H9 (cell line): ENCODE measurements at regions not wholly inside any gene's neighbourhood (a gene's known extent, or its start where the extent isn't known, plus 50 kb on each side); places are given as distances from the start of the nearest gene placed in this dataset.

ENCODE experiments used
- DNase-seq: peaks from one replicate; pipeline ENCODE4 v3.0.0-alpha.2; 2017
- H2AFZ ChIP-seq: one replicate; pipeline ENCODE4 v1.6.1; 2013; ENCODE audit warnings: mild to moderate bottlenecking, low read length, control low read depth, moderate library complexity
- H2AK5ac ChIP-seq: 2 replicates; pipeline ENCODE4 v1.6.1; 2013; ENCODE audit warnings: low read length, control low read depth, mixed read lengths; ENCODE audit not compliant: insufficient read length
- H2BK120ac ChIP-seq: one replicate; pipeline ENCODE4 v1.6.1; 2013; ENCODE audit warnings: low read depth, mild to moderate bottlenecking, low read length, control low read depth, inconsistent platforms; ENCODE audit not compliant: poor library complexity, severe bottlenecking
- H2BK12ac ChIP-seq: 2 replicates; pipeline ENCODE4 v1.6.1; 2013; ENCODE audit warnings: low read length, control low read depth, mixed read lengths, low read depth; ENCODE audit not compliant: insufficient read length
- H2BK15ac ChIP-seq: 2 replicates; pipeline ENCODE4 v1.6.1; 2013; ENCODE audit warnings: low read depth, low read length, control low read depth
- H2BK20ac ChIP-seq: one replicate; pipeline ENCODE4 v1.6.1; 2013; ENCODE audit warnings: low read depth, mild to moderate bottlenecking, low read length, control low read depth, inconsistent platforms; ENCODE audit not compliant: poor library complexity, severe bottlenecking
- H2BK5ac ChIP-seq: 2 replicates; pipeline ENCODE4 v1.6.1; 2013; ENCODE audit warnings: low read length, control low read depth, mixed read lengths; ENCODE audit not compliant: insufficient read length
- H3K14ac ChIP-seq: 2 replicates; pipeline ENCODE4 v1.6.1; 2013; ENCODE audit warnings: low read length, control low read depth; ENCODE audit not compliant: insufficient read depth
- H3K18ac ChIP-seq: 2 replicates; pipeline ENCODE4 v1.6.1; 2013; ENCODE audit warnings: low read depth, mild to moderate bottlenecking, mixed read lengths, low read length, control low read depth; ENCODE audit not compliant: insufficient read length
- H3K23ac ChIP-seq: 2 replicates; pipeline ENCODE4 v1.6.1; 2013; ENCODE audit warnings: low read length, control low read depth, mixed read lengths, low read depth; ENCODE audit not compliant: insufficient read length
- H3K23me2 ChIP-seq: 2 replicates; pipeline ENCODE4 v1.6.1; 2013; ENCODE audit warnings: low read depth, mild to moderate bottlenecking, mixed read lengths, low read length, control low read depth; ENCODE audit not compliant: insufficient read length, poor library complexity, severe bottlenecking
- H3K27ac ChIP-seq: 2 replicates; pipeline ENCODE4 v1.5.1; 2013; ENCODE audit warnings: low read length, control low read depth, mixed read lengths, low read depth; ENCODE audit not compliant: insufficient read length
- H3K27me3 ChIP-seq: 2 replicates; pipeline ENCODE4 v1.6.1; 2013; ENCODE audit warnings: low read length, control low read depth, inconsistent platforms; ENCODE audit not compliant: insufficient read depth
- H3K4ac ChIP-seq: 2 replicates; pipeline ENCODE4 v1.6.1; 2013; ENCODE audit warnings: low read depth, mild to moderate bottlenecking, control low read depth, inconsistent platforms, low read length, moderate library complexity
- H3K4me1 ChIP-seq: 2 replicates; pipeline ENCODE4 v1.6.1; 2013; ENCODE audit warnings: low read length, control low read depth, inconsistent platforms; ENCODE audit not compliant: insufficient read depth
- H3K4me2 ChIP-seq: 2 replicates; pipeline ENCODE4 v1.6.1; 2013; ENCODE audit warnings: low read length, control low read depth, mixed read lengths; ENCODE audit not compliant: insufficient read length, insufficient read depth
- H3K56ac ChIP-seq: 2 replicates; pipeline ENCODE4 v1.6.1; 2013; ENCODE audit warnings: low read depth, mild to moderate bottlenecking, mixed read lengths, low read length, control low read depth; ENCODE audit not compliant: insufficient read length
- H3K79me1 ChIP-seq: 2 replicates; pipeline ENCODE4 v1.6.1; 2013; ENCODE audit warnings: low read depth, mild to moderate bottlenecking, moderate library complexity, low read length, control low read depth, inconsistent platforms; ENCODE audit not compliant: insufficient read depth, poor library complexity, severe bottlenecking
- H3K79me2 ChIP-seq: 2 replicates; pipeline ENCODE4 v1.6.1; 2013; ENCODE audit warnings: low read length, control low read depth, inconsistent platforms; ENCODE audit not compliant: insufficient read depth
- H3K9ac ChIP-seq: 2 replicates; pipeline ENCODE4 v1.6.1; 2013; ENCODE audit warnings: low read length, control low read depth, mixed read lengths; ENCODE audit not compliant: insufficient read length; ENCODE audit errors: extremely low read depth
- H3K9me3 ChIP-seq: one replicate; pipeline ENCODE4 v1.6.1; 2013; ENCODE audit warnings: low read depth, low read length, inconsistent platforms; ENCODE audit not compliant: control insufficient read depth
- H3T11ph ChIP-seq: one replicate; pipeline ENCODE4 v1.6.1; 2013; ENCODE audit warnings: mild to moderate bottlenecking, low read length, control low read depth, inconsistent platforms
- H4K20me1 ChIP-seq: one replicate; pipeline ENCODE4 v1.6.1; 2013; ENCODE audit not compliant: control insufficient read depth, insufficient read length, insufficient read depth
- H4K5ac ChIP-seq: 2 replicates; pipeline ENCODE4 v1.6.1; 2013; ENCODE audit warnings: low read depth, mild to moderate bottlenecking, mixed read lengths, low read length, control low read depth; ENCODE audit not compliant: insufficient read length
- H4K8ac ChIP-seq: replicated peaks from 2 replicates; pipeline ENCODE4 v1.6.1; 2013; ENCODE audit warnings: low read length, control low read depth, mixed read lengths, low read depth; ENCODE audit not compliant: insufficient read length
- H4K91ac ChIP-seq: 2 replicates; pipeline ENCODE4 v1.6.1; 2013; ENCODE audit warnings: low read depth, mild to moderate bottlenecking, moderate library complexity, mixed read lengths, low read length, control low read depth; ENCODE audit not compliant: insufficient read length
- H3K27ac Mint-ChIP-seq, 3 experiments: 2 replicates in 2 of 3; 3 replicates in 1 of 3; pipeline ENCODE4 v1.8.0; 2020 to 2021; ENCODE audit warnings: mixed read lengths in 3 of 3, mild to moderate bottlenecking in 1 of 3, moderate library complexity in 1 of 3
- H3K27me3 Mint-ChIP-seq: 2 replicates; pipeline ENCODE4 v1.8.0; 2021; ENCODE audit warnings: low read depth, mild to moderate bottlenecking, moderate library complexity, mixed read lengths
- H3K36me3 Mint-ChIP-seq, 3 experiments: 2 replicates in 2 of 3; 3 replicates in 1 of 3; pipeline ENCODE4 v1.8.0; 2020 to 2021; ENCODE audit warnings: low read depth in 3 of 3, mixed read lengths in 3 of 3; ENCODE audit not compliant: insufficient read depth in 1 of 3
- H3K4me1 Mint-ChIP-seq, 2 experiments: 2 replicates each; pipeline ENCODE4 v1.8.0; 2020; ENCODE audit warnings: mixed read lengths in 2 of 2
- H3K4me3 Mint-ChIP-seq, 2 experiments: 2 replicates in 1 of 2; 3 replicates in 1 of 2; pipeline ENCODE4 v1.8.0; 2020 to 2021; ENCODE audit warnings: mild to moderate bottlenecking in 2 of 2, mixed read lengths in 2 of 2, moderate library complexity in 1 of 2
- H3K9me3 Mint-ChIP-seq, 2 experiments: 2 replicates in 1 of 2; 3 replicates in 1 of 2; pipeline ENCODE4 v1.8.0; 2020; ENCODE audit warnings: mild to moderate bottlenecking in 2 of 2, mixed read lengths in 2 of 2, moderate library complexity in 1 of 2
- TF ChIP-seq, protein P1 (sequence below): fragments of 200-600 bp; sonication (generic); conservative IDR thresholded peaks from 3 replicates; pipeline ENCODE4 v1.8.0; 2021; ENCODE audit warnings: antibody characterized with exemption, mild to moderate bottlenecking

- no peak overlapping the region for H3K4me3 Mint-ChIP-seq
- Histone ChIP-seq H2BK120ac (no peak overlapping the region), H4K8ac (no peak overlapping the region), H3K9me3 (no peaks in the 10 kb centered on the region), H3K79me2 (no peaks in the 10 kb centered on the region), H4K5ac (no peak overlapping the region), H3K4me1 (no peaks in the 10 kb centered on the region; the same call in 1 of the 2 replicates), H2BK20ac (no peak overlapping the region), H3T11ph (no peak overlapping the region), H2AK5ac (no peak overlapping the region), H2AFZ (no peak overlapping the region), H2BK12ac (no peak overlapping the region), H3K4ac (no peak overlapping the region), H3K23ac (no peak overlapping the region), H3K18ac (no peak overlapping the region), H4K20me1 (no peaks in the 10 kb centered on the region), H3K14ac (no peak overlapping the region), H3K4me2 (no peak overlapping the region), H4K91ac (no peak overlapping the region), H2BK15ac (no peak overlapping the region), H3K9ac (no peak overlapping the region), H3K23me2 (no peaks in the 10 kb centered on the region), H3K27me3 (no peaks in the 10 kb centered on the region; the same call in 1 of the 2 replicates), H3K56ac (no peak overlapping the region), H2BK5ac (no peak overlapping the region), H3K27ac (no peak overlapping the region), H3K79me1 (no peaks in the 10 kb centered on the region)
- peaks cover 20 to 21% of the 10 kb centered on the region in 2 experiments for H3K4me1 Mint-ChIP-seq
- H3K36me3 Mint-ChIP-seq, result no peaks in the 10 kb centered on the region
- H3K9me3 Mint-ChIP-seq, result no peaks in the 10 kb centered on the region
- TF ChIP-seq, protein P1, sequence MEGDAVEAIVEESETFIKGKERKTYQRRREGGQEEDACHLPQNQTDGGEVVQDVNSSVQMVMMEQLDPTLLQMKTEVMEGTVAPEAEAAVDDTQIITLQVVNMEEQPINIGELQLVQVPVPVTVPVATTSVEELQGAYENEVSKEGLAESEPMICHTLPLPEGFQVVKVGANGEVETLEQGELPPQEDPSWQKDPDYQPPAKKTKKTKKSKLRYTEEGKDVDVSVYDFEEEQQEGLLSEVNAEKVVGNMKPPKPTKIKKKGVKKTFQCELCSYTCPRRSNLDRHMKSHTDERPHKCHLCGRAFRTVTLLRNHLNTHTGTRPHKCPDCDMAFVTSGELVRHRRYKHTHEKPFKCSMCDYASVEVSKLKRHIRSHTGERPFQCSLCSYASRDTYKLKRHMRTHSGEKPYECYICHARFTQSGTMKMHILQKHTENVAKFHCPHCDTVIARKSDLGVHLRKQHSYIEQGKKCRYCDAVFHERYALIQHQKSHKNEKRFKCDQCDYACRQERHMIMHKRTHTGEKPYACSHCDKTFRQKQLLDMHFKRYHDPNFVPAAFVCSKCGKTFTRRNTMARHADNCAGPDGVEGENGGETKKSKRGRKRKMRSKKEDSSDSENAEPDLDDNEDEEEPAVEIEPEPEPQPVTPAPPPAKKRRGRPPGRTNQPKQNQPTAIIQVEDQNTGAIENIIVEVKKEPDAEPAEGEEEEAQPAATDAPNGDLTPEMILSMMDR, result no peak
- no peak overlapping the region for H3K27ac Mint-ChIP-seq
- no peaks in the 10 kb centered on the region for H3K27me3 Mint-ChIP-seq
- no peak for DNase-seq
Measured at GRCh38 chr5:90166816-90167215, 242.7 kb downstream of the CETN3 start.
